BLaER1 (cell line): ENCODE measurements at regions not wholly inside any gene's neighbourhood (a gene's known extent, or its start where the extent isn't known, plus 50 kb on each side); places are given as distances from the start of the nearest gene placed in this dataset.

Experiments used
- H3K27ac ChIP-seq: shearing (Covaris generic); formaldehyde crosslinking; 2 replicates; pipeline ENCODE4 v1.8.1; 2022
- H3K27me3 ChIP-seq: shearing (Covaris generic); formaldehyde crosslinking; 2 replicates; pipeline ENCODE4 v1.8.1; 2022
- H3K36me3 ChIP-seq: shearing (Covaris generic); formaldehyde crosslinking; 2 replicates; pipeline ENCODE4 v1.8.1; 2022
- H3K4me1 ChIP-seq: shearing (Covaris generic); formaldehyde crosslinking; 2 replicates; pipeline ENCODE4 v1.8.1; 2022
- H3K4me2 ChIP-seq: shearing (Covaris generic); formaldehyde crosslinking; 2 replicates; pipeline ENCODE4 v1.8.1; 2022
- H3K4me3 ChIP-seq: shearing (Covaris generic); formaldehyde crosslinking; 2 replicates; pipeline ENCODE4 v1.8.1; 2022
- H3K9ac ChIP-seq: shearing (Covaris generic); formaldehyde crosslinking; 2 replicates; pipeline ENCODE4 v1.8.1; 2022
- H3K9me3 ChIP-seq: shearing (Covaris generic); formaldehyde crosslinking; 2 replicates; pipeline ENCODE4 v1.8.1; 2022
- H4K20me1 ChIP-seq: shearing (Covaris generic); formaldehyde crosslinking; 2 replicates; pipeline ENCODE4 v1.8.1; 2022
- Cebpa-rat ChIP-seq: shearing (Covaris generic); IDR thresholded peaks from 2 replicates; pipeline ENCODE4 v1.8.1; 2022

GRCh38 chr9:87065981-87066380, 118.7 kb upstream of the GAS1 start:
- no peak overlapping the region for H3K9ac ChIP-seq
- H3K4me1 ChIP-seq: no peaks in the 10 kb centered on the region
- no peaks in the 10 kb centered on the region for H4K20me1 ChIP-seq
- H3K27me3 ChIP-seq: no peaks in the 10 kb centered on the region
- TF ChIP-seq Cebpa-rat: no peak
- no peaks in the 10 kb centered on the region for H3K9me3 ChIP-seq
- no peak overlapping the region for H3K4me2 ChIP-seq
- H3K36me3 ChIP-seq: no peaks in the 10 kb centered on the region
- no peak overlapping the region for H3K4me3 ChIP-seq
- H3K27ac ChIP-seq: no peak overlapping the region

GRCh38 chr9:87067426-87067825, 120.1 kb upstream of the GAS1 start:
- H3K27ac ChIP-seq: no peak overlapping the region
- no peaks in the 10 kb centered on the region for H3K27me3 ChIP-seq
- H4K20me1 ChIP-seq: no peaks in the 10 kb centered on the region
- no peak overlapping the region for H3K4me2 ChIP-seq
- no peak overlapping the region for H3K9ac ChIP-seq
- no peak for TF ChIP-seq Cebpa-rat
- H3K9me3 ChIP-seq: no peaks in the 10 kb centered on the region
- no peaks in the 10 kb centered on the region for H3K36me3 ChIP-seq
- no peak overlapping the region for H3K4me3 ChIP-seq
- no peaks in the 10 kb centered on the region for H3K4me1 ChIP-seq

GRCh38 chr9:87068177-87068840, 121.0 kb upstream of the GAS1 start:
- no peaks in the 10 kb centered on the region for H3K4me1 ChIP-seq
- no peaks in the 10 kb centered on the region for H3K36me3 ChIP-seq
- TF ChIP-seq Cebpa-rat: no peak

GRCh38 chr9:87069690-87070089, 122.4 kb upstream of the GAS1 start:
- Histone ChIP-seq H3K9me3 (no peaks in the 10 kb centered on the region), H3K27me3 (no peaks in the 10 kb centered on the region), H3K36me3 (no peaks in the 10 kb centered on the region), H3K27ac (no peak overlapping the region), H4K20me1 (no peaks in the 10 kb centered on the region), H3K4me2 (no peak overlapping the region), H3K4me1 (no peaks in the 10 kb centered on the region), H3K4me3 (no peak overlapping the region), H3K9ac (no peak overlapping the region)
- no peak for TF ChIP-seq Cebpa-rat

More at GRCh38 chr9:87068177-87068840, 121.0 kb upstream of the GAS1 start:
- H3K9ac ChIP-seq: no peak overlapping the region
- no peaks in the 10 kb centered on the region for H4K20me1 ChIP-seq
- no peak overlapping the region for H3K4me3 ChIP-seq
- no peak overlapping the region for H3K4me2 ChIP-seq
- H3K9me3 ChIP-seq: no peaks in the 10 kb centered on the region
- no peak overlapping the region for H3K27ac ChIP-seq
- H3K27me3 ChIP-seq: no peaks in the 10 kb centered on the region

- no peaks in the 10 kb centered on the region for H3K36me3 ChIP-seq
- H3K4me3 ChIP-seq: no peak overlapping the region
- H3K9me3 ChIP-seq: no peaks in the 10 kb centered on the region
- H3K4me2 ChIP-seq: no peak overlapping the region
- no peaks in the 10 kb centered on the region for H3K4me1 ChIP-seq
- H4K20me1 ChIP-seq: no peaks in the 10 kb centered on the region
- no peaks in the 10 kb centered on the region for H3K27me3 ChIP-seq
- no peak overlapping the region for H3K27ac ChIP-seq
- no peak for TF ChIP-seq Cebpa-rat
- no peak overlapping the region for H3K9ac ChIP-seq
Observed at GRCh38 chr9:87070336-87070735, 123.0 kb upstream of the GAS1 start.

- H3K9ac ChIP-seq: no peak overlapping the region
- no peak overlapping the region for H3K4me3 ChIP-seq
- no peaks in the 10 kb centered on the region for H3K4me1 ChIP-seq
- no peak for TF ChIP-seq Cebpa-rat
- H3K9me3 ChIP-seq: no peaks in the 10 kb centered on the region
- no peak overlapping the region for H3K4me2 ChIP-seq
- no peaks in the 10 kb centered on the region for H4K20me1 ChIP-seq
- no peaks in the 10 kb centered on the region for H3K27me3 ChIP-seq
- H3K27ac ChIP-seq: no peak overlapping the region
- no peaks in the 10 kb centered on the region for H3K36me3 ChIP-seq
Observed at GRCh38 chr9:87071473-87071872, 124.2 kb upstream of the GAS1 start.

- Histone ChIP-seq H3K9ac (no peak overlapping the region), H3K36me3 (no peaks in the 10 kb centered on the region)
- TF ChIP-seq Cebpa-rat: no peak
Observed at GRCh38 chr9:87073692-87074091, 126.4 kb upstream of the GAS1 start.

GRCh38 chr9:87075537-87075936, 128.2 kb upstream of the GAS1 start:
- H3K36me3 ChIP-seq: no peaks in the 10 kb centered on the region
- H3K9me3 ChIP-seq: peaks cover 15% of the 10 kb centered on the region
- H3K27me3 ChIP-seq: no peaks in the 10 kb centered on the region
- no peaks in the 10 kb centered on the region for H3K4me1 ChIP-seq
- no peak overlapping the region for H3K4me2 ChIP-seq
- H4K20me1 ChIP-seq: no peaks in the 10 kb centered on the region
- no peak overlapping the region for H3K27ac ChIP-seq
- H3K4me3 ChIP-seq: no peak overlapping the region
- no peak for TF ChIP-seq Cebpa-rat
- no peak overlapping the region for H3K9ac ChIP-seq

More at GRCh38 chr9:87073692-87074091, 126.4 kb upstream of the GAS1 start:
- H3K4me1 ChIP-seq: no peaks in the 10 kb centered on the region
- H3K4me3 ChIP-seq: no peak overlapping the region
- no peaks in the 10 kb centered on the region for H3K27me3 ChIP-seq
- H3K4me2 ChIP-seq: no peak overlapping the region
- no peak overlapping the region for H3K27ac ChIP-seq
- no peaks in the 10 kb centered on the region for H4K20me1 ChIP-seq
- no peaks in the 10 kb centered on the region for H3K9me3 ChIP-seq

- Histone ChIP-seq H3K36me3 (no peaks in the 10 kb centered on the region), H4K20me1 (no peaks in the 10 kb centered on the region), H3K4me1 (no peaks in the 10 kb centered on the region), H3K4me2 (no peak overlapping the region), H3K27me3 (no peaks in the 10 kb centered on the region), H3K9me3 (peaks cover 15% of the 10 kb centered on the region), H3K9ac (no peak overlapping the region), H3K27ac (no peak overlapping the region), H3K4me3 (no peak overlapping the region)
- no peak for TF ChIP-seq Cebpa-rat
Observed at GRCh38 chr9:87076825-87077224, 129.5 kb upstream of the GAS1 start.

- Histone ChIP-seq H3K27me3 (no peaks in the 10 kb centered on the region), H3K9ac (no peak overlapping the region), H3K4me1 (no peaks in the 10 kb centered on the region), H3K36me3 (no peaks in the 10 kb centered on the region), H3K4me3 (no peak overlapping the region), H3K4me2 (no peak overlapping the region), H3K9me3 (peaks cover 15% of the 10 kb centered on the region), H4K20me1 (no peaks in the 10 kb centered on the region), H3K27ac (no peak overlapping the region)
- TF ChIP-seq Cebpa-rat: no peak
Observed at GRCh38 chr9:87077986-87078385, 130.7 kb upstream of the GAS1 start.
